NCI-H345 treated with DMSO at 0.1 percent for 48 hours (cell line): ENCODE measurements at regions not wholly inside any gene's neighbourhood (a gene's known extent, or its start where the extent isn't known, plus 50 kb on each side); places are given as distances from the start of the nearest gene placed in this dataset.
"Not testable (repeated sequence)": the region's sequence is repeated elsewhere in the genome, so short reads cannot be mapped to it uniquely, and the experiment has no call there.

ENCODE experiments used
- DNase-seq: peaks from one replicate; lab custom pipeline; 2025; ENCODE audit not compliant: unreplicated experiment; lab: John Stamatoyannopoulos, UW

DNA sequence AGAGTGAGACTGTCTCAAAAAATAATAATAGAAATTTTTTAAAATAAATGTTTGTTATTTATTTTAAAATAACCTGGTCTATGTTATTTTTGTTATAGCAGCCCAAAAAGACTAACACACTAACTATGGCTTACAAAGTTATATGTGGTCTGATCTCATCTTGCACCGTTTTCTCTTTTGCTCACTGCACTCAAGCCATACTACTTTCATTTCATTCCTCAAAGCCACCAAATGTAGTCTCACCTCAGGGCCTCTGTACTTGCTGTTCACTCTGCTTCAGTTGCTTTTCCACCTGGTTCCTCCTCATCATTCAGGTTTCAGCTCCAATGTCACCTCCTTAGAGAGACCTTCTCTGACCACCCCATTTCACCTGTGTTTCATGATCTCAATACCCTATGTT lies 55.2 kb upstream of the MDM1 start:
- no peak for DNase-seq

DNA sequence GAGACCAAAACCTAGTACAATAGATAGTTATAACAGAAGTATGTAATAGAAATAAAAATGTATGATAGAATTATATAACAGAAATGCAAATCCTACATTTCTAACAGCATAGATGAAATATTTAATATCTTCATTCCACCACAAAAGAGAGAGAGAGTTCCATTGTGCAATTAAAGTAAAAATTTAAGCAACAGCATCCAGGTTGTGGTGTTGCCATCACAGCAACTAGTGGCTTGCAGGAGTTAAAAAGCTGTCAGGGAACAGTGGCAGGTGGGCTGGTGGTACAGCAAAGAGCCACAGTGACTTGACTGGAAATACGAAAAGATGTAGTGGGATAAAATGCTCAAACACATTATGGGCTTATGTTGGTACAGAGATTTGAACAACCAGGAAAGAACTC lies 57.1 kb upstream of the MDM1 start:
- no peak for DNase-seq

DNA sequence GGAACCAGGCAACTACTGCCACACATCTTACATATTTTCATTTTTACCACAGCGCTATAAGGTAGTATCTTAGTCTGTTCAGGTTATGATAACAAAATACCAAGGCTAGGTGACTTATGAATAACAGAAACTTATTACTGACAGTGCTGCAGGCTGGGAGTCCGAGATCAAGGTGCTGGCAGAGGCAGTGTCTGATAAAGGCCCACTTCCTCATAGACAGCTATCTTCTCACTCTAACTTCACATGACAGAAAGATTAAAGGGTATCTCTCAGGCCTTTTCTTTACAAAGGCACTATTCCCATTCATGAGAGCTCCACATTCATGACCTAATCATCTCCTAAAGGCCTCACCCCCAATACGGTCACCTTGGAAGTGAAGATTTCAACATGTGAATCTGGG lies 59.8 kb upstream of the MDM1 start:
- DNase-seq, result no peak

DNA sequence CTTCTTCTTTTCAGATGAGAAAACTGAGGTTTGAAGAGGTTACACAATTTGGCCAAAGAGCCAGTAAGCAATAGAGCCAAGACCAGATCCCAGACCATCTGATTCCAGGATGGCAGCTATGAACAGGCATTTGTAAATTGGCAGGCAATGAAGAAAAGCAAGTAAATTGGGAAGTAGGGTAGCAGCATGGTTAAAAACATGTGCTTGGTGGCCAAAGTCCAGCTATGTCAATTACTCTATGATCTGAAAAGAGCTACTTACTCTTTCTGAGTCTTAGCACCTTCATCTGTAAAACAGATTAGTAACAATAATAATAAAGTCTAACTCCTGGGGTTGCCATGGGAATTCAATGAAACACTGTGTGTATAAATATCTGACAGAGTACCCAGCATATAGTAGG lies 60.2 kb upstream of the MDM1 start:
- DNase-seq, result no peak

DNA sequence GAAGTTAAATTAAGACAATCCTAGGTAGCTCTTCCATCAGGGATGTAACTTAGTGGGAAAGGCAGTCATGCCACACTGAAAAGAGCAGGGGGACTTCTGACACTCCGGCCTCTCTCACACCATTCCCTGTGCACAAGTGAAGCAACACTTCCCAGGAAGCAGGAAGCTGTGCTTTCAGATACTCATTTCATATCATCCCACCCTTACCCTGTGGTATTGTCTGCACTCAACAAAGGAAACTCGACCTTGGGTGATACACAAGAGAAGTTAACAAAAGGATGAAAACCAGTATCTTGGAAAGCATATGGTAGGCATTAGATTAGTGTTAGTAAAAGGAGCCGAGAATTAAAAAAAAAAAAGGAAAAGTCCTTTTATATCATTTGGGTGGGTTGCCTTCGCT lies 61.3 kb upstream of the MDM1 start:
- DNase-seq, result no peak

DNA sequence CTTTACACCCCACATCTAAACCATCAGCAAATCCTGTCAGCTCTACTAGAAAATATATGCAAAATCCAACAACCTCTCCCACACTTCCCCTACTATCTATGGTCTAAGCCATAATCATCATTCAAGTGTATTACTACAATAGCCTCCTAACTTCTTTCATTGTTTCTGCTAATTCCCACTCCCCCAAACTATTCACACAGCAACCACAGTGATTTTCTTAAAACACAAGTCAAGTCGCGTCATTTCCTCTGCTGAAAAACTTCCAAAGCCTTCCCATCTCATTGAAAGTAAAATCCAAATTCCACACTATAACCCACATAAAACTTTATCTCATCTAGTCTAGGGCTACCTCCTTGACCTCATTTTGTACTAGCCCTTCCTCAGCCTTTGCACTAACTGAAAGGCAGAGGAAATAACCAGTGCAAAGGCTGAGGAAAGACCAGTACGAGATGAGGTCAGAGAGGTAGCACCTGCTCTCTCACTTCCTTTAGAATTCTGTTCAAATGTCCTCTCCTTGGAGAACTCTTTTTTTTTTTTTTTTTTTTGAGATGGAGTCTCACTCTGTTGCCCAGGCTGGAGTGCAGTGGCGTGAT lies 65.5 kb upstream of the MDM1 start:
- no peak for DNase-seq

DNA sequence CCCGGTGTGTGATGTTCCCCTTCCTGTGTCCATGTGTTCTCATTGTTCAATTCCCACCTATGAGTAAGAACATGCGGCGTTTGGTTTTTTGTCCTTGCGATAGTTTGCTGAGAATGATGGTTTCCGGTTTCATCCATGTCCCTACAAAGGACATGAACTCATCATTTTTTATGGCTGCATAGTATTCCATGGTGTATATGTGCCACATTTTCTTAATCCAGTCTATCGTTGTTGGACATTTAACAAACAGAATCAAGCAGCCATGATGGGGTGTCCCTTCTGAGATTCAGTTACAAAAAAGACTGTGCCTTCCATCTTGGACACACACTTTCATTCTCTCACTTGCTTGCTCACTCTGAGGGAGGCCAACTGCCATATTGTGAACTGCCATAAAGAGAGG lies 66.5 kb upstream of the MDM1 start:
- DNase-seq, result not testable (repeated sequence)

DNA sequence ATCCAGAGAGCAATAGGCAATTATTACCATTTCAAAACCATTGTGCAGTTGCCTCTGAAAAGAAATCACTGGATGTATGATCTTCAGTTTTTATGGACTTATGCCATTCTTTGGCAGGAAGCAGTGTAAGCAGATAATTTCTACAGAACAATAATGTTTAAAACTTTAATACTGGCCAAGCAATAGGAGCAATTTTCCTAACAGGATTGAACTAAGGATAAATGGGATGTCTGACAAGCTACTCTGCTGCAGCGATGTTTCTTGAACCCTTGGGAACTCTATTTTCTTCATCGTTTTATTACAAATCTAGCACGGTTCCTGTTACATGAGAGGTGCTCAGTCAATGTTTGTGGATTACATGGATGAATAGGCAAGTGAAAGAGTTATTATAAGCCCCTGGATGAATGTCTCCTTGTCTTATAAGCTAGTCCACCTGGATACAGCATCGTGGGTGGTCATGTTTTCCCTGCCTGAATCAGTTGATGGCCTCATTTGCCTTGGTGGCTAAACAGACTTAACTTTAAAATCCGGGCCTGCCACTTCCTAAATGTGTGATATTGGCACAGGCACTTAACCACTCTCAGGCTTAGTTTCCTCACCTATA lies 68.2 kb upstream of the MDM1 start:
- peak; percentile 91 for DNase-seq

DNA sequence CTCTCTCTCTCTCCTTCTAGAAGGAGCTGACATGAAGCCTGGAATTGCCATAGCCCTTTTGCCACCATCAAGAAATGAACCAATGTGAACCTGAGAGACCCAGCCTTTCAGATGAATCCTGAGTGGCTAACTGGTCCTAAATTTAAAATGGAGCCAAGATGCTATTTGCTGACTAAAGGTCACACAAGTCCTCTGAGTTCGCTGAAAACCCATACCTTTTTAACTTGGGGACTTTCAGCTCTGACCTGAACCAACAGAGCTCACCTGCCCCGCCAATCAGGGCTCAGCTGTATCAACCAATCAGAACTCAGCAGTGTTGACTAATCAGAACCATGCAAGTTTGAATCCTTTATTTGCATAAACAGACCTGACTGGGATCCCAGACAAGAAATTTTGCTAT lies 70.3 kb upstream of the MDM1 start:
- DNase-seq, result no peak

DNA sequence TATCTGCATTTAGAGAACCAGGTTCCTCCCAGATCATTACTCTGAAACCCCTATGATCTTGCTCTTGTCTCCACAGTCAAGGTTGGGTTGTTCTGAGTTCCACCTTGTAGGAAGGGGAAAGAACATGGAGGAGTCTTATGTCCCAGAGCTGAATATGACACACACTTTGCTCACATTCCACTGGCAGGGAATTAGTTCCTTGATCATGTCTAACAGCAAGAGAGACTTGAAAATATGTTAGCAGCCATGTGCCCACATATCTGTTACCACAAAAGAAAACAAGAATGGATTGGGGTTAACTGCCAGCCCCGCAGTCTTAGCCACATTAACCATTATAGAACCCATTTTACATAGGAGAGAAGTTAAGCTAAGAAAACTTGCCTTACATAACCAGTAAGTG lies 71.1 kb upstream of the MDM1 start:
- no peak for DNase-seq

DNA sequence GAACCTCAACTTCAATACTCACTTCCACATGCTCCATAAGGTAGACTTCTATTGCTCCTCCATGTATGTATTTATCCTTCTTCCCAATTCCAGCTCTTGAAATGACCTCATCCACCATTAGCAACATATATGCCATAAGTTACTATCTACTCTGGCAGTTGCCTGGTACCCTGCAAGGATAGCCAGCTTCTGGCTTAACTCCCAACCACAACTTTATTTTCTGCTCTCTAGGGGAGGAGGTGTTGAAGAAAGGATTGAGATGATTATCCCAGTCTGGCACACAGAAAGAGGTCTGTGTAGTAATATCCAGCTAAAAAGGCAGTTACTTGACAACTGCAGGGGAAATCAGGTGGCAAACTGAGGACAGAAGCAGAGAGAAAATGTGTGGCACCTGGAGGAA lies 71.5 kb upstream of the MDM1 start:
- DNase-seq, result no peak

DNA sequence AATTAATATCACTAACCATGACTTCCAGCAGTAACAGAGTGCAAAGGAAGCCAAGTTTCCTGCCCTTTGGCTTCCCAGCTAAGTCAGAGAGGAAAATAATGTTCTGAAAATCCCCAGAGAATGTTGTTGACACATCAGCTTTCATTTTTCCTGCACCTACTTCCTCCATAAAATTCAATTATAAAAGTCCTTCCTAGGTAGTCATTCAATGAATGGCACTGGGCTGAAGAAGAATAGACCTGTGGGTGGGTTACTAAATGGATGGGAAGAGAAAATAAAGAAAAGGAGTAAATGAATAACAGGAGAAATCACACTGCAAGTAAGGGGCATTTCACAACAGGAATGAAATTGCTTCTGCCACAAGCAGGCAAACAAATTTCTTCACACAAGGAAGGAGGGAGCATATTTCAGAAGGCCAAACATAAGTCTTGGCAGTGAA lies 73.2 kb upstream of the MDM1 start:
- DNase-seq, result no peak

DNA sequence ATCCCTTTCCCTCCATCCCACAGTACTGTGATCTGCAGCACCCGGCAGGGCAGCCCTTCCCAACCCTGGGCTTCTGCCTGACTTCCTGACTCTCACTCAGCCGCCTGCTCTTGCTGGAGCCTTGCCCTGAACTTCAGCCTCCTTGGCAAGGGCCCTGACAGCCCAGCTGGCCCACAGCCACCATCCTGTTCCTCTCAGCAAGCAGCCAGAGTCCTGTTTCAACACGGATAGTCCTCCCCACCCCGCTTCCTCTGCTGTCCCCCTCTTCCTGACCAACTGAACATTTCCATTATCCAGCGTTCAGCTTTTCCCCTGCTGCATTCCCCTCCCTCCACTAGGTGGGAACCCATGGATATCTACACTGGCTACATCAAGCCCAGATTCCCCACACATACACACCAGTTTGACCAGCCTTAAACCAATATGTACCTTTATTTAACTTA lies 74.0 kb upstream of the MDM1 start:
- DNase-seq, result no peak

DNA sequence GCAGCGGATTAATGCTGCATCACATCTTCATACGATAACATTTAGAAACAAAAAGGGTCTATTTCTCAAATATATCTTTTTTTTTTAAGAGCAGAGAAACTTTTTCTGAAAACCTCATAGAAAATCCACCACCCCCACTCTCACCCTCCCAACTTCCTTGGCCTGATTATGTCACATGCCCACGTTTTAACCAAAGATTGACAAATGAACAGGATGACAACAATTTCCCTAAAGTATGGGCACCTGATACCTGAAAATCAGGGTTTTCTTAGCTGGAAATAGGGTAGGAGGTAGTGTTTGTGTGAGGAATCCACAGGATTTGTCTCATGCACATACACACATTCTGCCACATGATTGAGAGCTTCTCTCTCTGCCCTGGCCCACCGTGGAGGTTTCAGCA lies 74.7 kb upstream of the MDM1 start:
- no peak for DNase-seq

DNA sequence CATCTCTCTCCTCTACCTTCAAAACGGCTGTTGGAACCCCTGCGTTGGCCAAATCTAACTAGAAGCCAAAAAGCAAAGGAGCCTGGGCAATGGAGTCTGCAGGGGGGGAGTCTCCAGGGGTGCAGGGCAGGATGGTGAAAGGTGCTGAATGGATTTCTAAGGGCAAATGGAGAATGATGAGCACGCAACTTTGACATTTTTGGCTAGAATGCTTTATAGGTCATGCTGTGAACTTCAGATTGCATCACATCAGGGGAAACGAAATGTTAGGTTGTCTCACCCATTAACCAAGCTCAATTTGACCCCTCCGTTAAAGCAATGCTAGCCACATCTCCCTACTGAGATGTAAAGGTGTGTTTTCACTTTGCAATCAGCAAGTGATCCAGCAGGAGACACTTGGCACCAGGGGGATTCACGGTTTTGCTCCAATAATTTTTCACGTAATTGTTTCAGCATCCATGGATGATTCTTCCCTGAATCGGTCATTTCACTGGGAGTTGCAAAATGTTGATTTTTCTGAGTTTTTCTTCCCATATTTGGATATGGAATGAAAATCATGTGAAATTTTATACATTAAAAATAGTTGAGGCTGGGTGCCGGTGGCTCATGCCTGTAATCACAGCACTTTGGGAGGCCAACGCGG lies 78.0 kb upstream of the MDM1 start:
- DNase-seq, result no peak

DNA sequence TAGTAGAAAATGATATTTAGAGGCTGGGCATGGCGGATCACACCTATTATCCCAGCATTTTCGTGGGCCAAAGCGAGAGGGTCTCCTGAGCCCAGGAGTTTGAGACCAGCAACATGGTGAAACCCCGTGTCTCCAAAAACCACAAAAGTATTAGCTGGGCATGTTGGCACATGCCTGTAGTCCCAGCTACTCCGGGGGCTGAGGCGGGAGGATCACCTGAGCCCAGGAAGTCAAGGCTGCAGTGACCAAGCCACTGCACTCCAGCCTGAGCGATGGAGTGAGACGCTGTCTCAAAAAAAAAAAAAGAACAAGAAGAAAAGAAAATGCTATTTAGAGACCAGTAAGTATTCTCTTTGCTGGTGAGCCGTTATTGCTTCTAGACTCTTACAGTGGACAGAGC lies 79.2 kb upstream of the MDM1 start:
- no peak for DNase-seq

DNA sequence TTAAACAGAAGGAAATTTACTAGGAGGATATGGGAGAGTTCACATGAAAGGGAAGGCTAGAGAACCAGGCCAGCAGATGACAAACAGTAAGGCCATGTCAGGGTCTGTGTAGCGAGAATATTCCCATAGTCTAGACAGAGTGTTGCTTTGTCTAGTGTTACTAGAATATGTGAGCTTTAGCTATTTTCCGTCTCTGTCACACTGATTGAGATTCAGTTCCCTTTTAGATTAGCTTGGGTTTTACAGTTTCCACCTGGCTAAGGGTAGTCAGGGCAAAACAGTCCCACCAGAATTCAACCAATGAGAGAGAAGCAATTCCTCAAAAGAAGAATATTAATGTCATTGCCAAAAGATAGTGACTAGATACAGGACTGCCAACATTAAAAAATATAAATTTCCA lies 82.8 kb upstream of the MDM1 start:
- no peak for DNase-seq

DNA sequence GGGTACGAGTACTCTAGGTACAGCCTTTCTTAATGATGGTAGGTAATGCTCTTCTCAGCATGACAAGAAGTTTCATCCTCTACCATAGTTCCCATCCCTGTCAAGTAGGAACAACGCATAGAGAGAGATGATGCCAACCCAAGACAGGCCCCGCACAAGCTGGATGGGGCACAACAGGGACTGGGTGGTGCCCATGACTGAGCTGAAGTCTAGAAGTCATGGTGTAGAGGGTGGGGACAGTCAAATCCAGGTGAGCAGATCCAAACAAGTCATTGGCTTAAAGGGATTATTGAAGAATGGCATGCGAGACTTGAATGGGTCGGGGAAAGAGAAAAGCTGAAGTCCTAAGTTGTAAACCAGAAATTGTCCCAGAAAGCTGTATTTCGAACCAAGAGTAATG lies 84.2 kb upstream of the MDM1 start:
- DNase-seq, result no peak

DNA sequence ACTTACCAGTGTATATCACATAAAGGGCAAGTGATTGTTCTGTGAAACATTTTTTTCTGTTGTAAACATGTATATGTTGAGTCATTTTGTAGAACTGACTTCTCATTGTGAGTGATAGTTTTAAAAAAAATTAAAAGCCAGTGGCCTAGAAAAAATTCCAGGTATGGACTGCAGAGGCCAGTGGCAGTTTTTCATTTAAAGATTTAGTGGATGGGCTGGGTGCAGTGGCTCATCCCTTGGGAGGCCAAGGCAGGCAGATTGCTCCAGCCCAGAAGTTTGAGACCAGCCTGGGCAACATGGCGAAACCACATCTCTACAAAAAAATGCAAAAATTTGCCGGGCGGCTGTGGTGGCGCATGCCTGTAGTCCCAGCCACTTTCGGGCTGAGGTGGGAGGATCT lies 84.7 kb upstream of the MDM1 start:
- no peak for DNase-seq

DNA sequence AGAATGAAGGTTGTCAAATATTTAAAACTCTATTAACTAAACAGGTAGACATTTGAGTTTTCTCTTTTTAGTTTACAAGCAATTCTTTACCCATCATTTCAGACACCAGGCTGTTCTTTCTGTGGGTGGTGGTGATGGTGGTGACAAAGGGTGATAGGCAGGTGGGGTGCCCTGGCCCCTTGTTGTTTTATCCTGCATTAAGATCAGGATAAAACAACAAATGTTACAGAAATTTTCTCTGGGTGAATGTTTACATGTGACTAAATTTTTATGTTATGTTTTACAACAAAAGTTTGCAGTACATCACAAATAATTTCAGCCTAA lies 85.9 kb upstream of the MDM1 start:
- DNase-seq, result no peak

DNA sequence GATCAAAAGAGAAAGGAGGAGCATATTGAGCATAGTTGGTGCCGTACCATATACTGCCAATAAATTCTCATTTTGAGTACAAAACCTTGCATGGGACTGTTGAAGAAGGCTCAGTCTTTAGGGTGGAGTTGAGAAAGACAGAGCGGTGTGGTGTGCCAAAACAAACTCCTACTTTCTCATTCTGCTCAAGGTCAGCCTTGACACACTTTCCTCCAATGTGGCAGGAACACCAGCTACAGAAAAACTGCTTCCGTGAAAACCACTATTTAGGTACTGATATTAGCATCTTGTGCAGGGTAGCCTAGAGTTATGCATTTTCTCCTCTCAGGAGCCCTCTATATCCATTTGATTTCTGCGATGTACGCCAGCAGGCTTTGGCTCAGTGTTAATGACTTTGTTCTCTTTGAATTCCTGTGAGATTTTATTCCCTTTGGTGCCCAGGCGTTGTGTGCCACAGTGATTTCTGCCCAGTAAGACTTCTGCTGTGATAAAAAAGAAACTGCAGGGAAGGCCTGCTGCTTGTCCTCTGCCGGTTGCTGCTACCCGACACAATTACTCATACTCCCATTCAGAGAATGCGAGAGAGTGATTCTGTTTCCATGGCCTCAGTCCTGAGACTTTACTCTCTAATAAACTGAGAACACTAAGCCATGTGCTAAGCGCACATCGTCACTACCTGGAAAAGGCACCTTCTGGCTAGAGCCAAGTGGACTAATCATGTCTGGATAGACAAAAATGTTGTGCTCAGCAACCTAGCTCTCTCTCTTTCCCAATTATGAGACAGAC lies 88.3 kb upstream of the MDM1 start:
- no peak for DNase-seq

DNA sequence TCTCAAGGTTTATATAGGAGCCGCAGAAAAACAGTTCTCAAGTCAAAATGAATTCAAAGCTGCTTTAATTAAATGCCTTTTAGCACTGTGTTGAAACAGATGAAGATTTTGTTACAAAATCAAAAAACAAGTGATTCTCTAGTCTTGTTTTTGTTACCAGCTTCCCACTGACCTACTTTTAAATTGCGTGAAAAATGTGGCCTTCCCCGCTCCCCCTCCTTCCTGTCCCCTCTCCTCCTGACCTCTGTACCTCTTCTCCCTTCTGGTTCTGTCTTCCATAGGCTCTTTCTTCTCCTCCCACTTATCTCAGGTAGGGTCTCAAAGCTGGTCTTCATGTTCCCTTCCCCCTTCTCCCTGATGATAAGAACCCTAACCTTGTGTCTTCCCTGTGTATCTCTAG lies 90.0 kb upstream of the MDM1 start:
- DNase-seq, result no peak
